ENCODE measurements at regions not wholly inside any gene's neighbourhood (a gene's known extent, or its start where the extent isn't known, plus 50 kb on each side); places are given as distances from the start of the nearest gene placed in this dataset.
"Not testable (repeated sequence)": the region's sequence is repeated elsewhere in the genome, so short reads cannot be mapped to it uniquely, and the experiment has no call there.

DNA sequence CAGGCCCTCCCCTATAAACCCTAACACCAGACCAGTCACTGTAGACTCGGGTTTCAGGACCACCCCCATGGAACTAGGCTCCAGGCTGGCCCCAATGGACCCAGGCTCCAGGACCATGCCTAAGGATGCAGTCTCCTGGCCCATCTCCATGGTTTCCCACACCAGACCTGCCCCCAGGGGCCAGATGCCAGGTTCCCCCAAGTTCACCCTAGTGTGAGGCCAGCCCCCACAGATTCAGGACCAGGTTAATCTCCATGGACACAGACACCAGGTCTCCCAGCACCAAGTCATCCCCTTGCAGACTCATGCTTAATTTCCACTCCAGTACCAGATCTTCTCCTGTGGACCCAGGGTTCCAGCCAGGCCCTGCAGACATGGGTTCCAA is 103.8 kb upstream of the LANCL2 start:
- H3K4me3 Mint-ChIP-seq, result no peak overlapping the region
- H3K4me1 Mint-ChIP-seq (ENCODE audit: low read depth), result no peaks in the 10 kb centered on the region
- H3K9me3 Mint-ChIP-seq, result no peaks in the 10 kb centered on the region

DNA sequence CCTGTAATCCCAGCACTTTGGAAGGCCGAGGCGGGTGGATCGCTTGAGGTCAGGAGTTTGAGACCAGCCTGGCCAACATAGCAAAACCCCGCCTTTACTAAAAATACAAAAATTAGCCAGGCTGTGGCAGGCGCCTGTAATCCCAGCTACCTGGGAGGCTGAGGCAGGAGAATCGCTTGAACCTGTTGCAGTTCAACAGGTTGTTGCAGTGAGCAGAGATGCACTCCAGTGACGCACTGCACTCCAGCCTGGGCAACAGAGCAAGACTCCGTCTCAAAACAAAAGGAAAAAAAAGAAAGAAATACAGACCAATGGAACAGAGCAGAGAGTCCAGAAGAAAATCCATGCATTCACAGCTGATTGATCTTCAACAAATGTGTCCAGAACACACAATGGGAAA is 99.8 kb upstream of the LANCL2 start:
- H3K36me3 Mint-ChIP-seq (ENCODE audit: low read depth); H3K4me3 Mint-ChIP-seq; H3K4me1 Mint-ChIP-seq (ENCODE audit: low read depth); H3K9me3 Mint-ChIP-seq; H3K27ac Mint-ChIP-seq: not testable (repeated sequence)
- peaks cover 44% of the 10 kb centered on the region for H3K27me3 Mint-ChIP-seq (ENCODE audit: low read depth)

More for the DNA sequence above, 103.8 kb upstream of the LANCL2 start:
- H3K36me3 Mint-ChIP-seq (ENCODE audit: low read depth), result no peaks in the 10 kb centered on the region
- H3K27ac Mint-ChIP-seq, result no peak overlapping the region
- H3K27me3 Mint-ChIP-seq (ENCODE audit: low read depth), result peaks cover 50% of the 10 kb centered on the region

DNA sequence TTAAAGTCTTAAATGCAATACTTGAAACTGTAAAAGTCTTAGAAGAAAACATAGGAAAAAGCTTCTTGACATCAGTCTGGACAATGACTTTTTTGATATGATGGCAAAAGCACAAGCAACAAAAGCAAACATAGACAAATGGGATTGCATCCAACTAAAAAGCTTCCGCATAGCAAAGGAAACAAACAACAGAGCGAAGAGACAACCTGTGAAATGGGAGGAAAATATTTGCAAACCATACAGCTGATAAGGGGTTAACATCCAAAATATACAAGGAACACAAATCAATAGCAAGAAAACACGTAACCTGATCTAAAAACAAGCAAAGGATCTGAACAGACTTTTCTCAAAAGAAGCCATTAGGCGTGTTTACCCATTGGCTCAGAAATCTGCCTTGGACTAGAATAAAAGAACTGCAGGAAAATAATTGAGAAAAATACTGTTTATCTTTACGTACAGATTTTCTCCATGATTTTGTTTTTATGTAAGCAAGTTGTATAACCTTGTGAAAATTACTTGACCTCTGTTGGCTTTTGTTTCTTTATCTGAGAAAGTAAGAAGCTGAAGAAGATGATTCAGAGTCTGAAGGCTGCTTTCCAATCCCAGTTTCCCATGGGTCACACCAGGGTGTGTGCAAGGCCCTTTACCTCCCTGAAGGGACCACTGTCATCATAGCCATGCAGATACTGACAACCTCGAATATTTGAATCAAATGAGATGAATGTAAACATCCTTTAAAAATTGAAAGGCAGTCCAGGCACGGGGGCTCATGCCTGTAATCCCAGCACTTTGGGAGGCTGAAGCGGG is 99.1 kb upstream of the LANCL2 start:
- Mint-ChIP-seq H3K4me1 (ENCODE audit: low read depth) (no peaks in the 10 kb centered on the region), H3K27me3 (ENCODE audit: low read depth) (peaks cover 44% of the 10 kb centered on the region), H3K9me3 (no peaks in the 10 kb centered on the region), H3K27ac (no peak overlapping the region), H3K4me3 (no peak overlapping the region), H3K36me3 (ENCODE audit: low read depth) (no peaks in the 10 kb centered on the region)

GRCh38 chr7:55271069-55271626 is 94.0 kb upstream of the LANCL2 start:
- no peak overlapping the region for H3K4me3 Mint-ChIP-seq
- no peak overlapping the region for H3K27ac Mint-ChIP-seq
- H3K27me3 Mint-ChIP-seq (ENCODE audit: low read depth), result peaks cover 15% of the 10 kb centered on the region
- H3K4me1 Mint-ChIP-seq (ENCODE audit: low read depth), result no peaks in the 10 kb centered on the region
- H3K36me3 Mint-ChIP-seq (ENCODE audit: low read depth), result no peaks in the 10 kb centered on the region
- H3K9me3 Mint-ChIP-seq, result no peaks in the 10 kb centered on the region

GRCh38 chr7:55271661-55272060 is 93.5 kb upstream of the LANCL2 start:
- Mint-ChIP-seq H3K36me3 (ENCODE audit: low read depth) (no peaks in the 10 kb centered on the region), H3K27ac (no peak overlapping the region), H3K27me3 (ENCODE audit: low read depth) (peaks cover 15% of the 10 kb centered on the region), H3K4me3 (no peak overlapping the region), H3K4me1 (ENCODE audit: low read depth) (no peaks in the 10 kb centered on the region), H3K9me3 (no peaks in the 10 kb centered on the region)

- Mint-ChIP-seq H3K36me3 (ENCODE audit: low read depth) (no peaks in the 10 kb centered on the region), H3K4me3 (no peak overlapping the region), H3K9me3 (no peaks in the 10 kb centered on the region), H3K27me3 (ENCODE audit: low read depth) (peaks cover 11% of the 10 kb centered on the region), H3K4me1 (ENCODE audit: low read depth) (no peaks in the 10 kb centered on the region), H3K27ac (no peak overlapping the region)
Measured at GRCh38 chr7:55272328-55272727, 92.8 kb upstream of the LANCL2 start.

- Mint-ChIP-seq H3K27me3 (ENCODE audit: low read depth) (peaks cover 10% of the 10 kb centered on the region), H3K36me3 (ENCODE audit: low read depth) (no peaks in the 10 kb centered on the region), H3K4me3 (no peak overlapping the region), H3K9me3 (no peaks in the 10 kb centered on the region), H3K27ac (no peak overlapping the region), H3K4me1 (ENCODE audit: low read depth) (no peaks in the 10 kb centered on the region)
Measured at GRCh38 chr7:55273186-55273980, 91.8 kb upstream of the LANCL2 start.

DNA sequence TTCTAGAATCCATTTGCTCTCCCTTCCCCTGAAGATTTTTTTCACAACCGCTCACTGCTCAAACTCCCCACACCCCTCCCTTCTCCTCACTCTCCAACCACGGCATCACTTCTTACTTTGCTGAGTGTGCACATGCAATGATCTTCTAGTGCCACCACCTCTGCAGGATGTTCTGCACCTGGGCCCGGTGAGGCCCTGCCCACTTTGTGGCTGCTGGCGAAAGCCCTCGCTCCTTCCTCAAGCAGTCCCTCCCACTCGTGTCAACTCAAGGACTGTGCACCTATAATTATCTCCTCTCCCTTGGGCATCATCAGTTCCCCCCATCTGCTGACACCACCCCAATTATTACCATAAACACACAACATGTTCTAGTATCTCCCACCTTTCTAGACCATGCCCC is 91.0 kb upstream of the LANCL2 start:
- no peak overlapping the region for H3K27ac Mint-ChIP-seq
- no peaks in the 10 kb centered on the region for H3K36me3 Mint-ChIP-seq (ENCODE audit: low read depth)
- peaks cover 10% of the 10 kb centered on the region for H3K27me3 Mint-ChIP-seq (ENCODE audit: low read depth)

DNA sequence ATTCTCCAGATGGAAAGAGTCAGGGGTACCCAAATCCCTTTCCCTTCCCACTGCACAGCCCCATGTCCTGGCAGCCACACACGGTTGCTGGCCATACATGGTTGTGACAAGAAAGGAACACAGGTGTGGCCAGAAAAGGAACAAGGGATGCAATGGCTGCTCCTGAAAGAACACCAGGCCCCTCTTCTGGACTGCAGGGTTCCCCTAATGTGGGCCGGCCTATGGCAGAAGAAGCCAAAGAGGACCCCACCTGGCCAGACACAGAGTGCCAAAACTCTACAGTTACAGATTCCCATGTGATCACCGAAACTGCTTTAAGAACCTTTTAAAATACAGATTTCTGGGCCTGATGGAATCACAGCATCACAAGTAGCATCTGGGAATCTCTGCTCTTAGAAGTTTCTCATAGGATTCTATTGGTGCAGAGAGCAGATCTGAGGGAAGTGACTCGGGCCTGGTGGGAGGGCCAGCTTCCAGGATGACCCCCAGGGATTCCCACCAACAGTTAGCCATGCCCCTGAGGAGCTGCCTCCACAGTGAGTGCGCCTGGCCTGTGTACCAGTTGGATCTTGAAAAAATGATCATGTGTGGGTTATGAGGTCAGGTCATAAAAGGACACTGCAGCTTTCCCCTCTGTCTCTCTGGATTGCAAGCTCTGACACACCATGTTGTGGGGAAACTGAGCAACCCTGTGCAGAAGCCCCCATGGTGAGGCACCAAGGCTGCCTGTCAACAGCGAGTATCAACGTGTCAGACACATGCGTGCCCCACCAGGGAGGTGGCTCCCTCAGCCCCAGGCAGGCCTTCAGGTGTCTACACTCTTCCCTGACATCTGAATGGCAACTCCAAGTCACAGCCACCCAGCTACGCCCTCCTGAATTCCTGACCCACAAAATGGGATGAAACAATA is 89.6 kb upstream of the LANCL2 start:
- H3K36me3 Mint-ChIP-seq (ENCODE audit: low read depth), result no peaks in the 10 kb centered on the region
- no peak overlapping the region for H3K4me3 Mint-ChIP-seq
- no peak overlapping the region for H3K27ac Mint-ChIP-seq
- H3K4me1 Mint-ChIP-seq (ENCODE audit: low read depth), result peaks cover 2% of the 10 kb centered on the region
- peaks cover 13% of the 10 kb centered on the region for H3K27me3 Mint-ChIP-seq (ENCODE audit: low read depth)
- no peaks in the 10 kb centered on the region for H3K9me3 Mint-ChIP-seq

More for the DNA sequence above, 91.0 kb upstream of the LANCL2 start:
- Mint-ChIP-seq H3K4me3 (no peak overlapping the region), H3K4me1 (ENCODE audit: low read depth) (no peaks in the 10 kb centered on the region), H3K9me3 (no peaks in the 10 kb centered on the region)

- H3K4me1 Mint-ChIP-seq (ENCODE audit: low read depth), result peaks cover 2% of the 10 kb centered on the region
- no peak overlapping the region for H3K4me3 Mint-ChIP-seq
- H3K9me3 Mint-ChIP-seq, result no peaks in the 10 kb centered on the region
- no peaks in the 10 kb centered on the region for H3K36me3 Mint-ChIP-seq (ENCODE audit: low read depth)
- H3K27me3 Mint-ChIP-seq (ENCODE audit: low read depth), result peaks cover 13% of the 10 kb centered on the region
- H3K27ac Mint-ChIP-seq, result no peak overlapping the region
Measured at GRCh38 chr7:55276572-55277295, 88.4 kb upstream of the LANCL2 start.

DNA sequence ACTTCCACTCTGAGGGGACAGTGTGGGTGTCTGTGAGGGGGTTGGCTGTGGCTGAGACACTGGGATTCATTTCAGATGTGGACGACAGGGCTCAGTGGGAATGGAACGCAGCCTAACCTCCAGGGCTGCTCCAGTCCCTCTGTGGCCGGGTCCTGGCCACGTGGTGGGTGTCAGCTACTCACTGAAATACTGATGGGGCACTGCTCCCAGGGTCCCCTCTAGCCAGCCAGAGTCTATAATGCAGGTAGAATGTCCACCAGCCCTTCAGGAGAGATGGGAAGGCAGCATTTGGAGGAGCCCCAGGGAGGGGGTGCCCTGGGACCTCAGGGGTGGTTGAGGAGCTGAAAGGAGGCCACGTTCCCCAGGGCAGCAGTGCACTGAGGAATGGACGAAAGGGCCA is 87.2 kb upstream of the LANCL2 start:
- H3K27me3 Mint-ChIP-seq (ENCODE audit: low read depth), result peaks cover 13% of the 10 kb centered on the region
- H3K36me3 Mint-ChIP-seq (ENCODE audit: low read depth), result no peaks in the 10 kb centered on the region
- no peak overlapping the region for H3K4me3 Mint-ChIP-seq
- H3K9me3 Mint-ChIP-seq, result no peaks in the 10 kb centered on the region
- peaks cover 2% of the 10 kb centered on the region for H3K4me1 Mint-ChIP-seq (ENCODE audit: low read depth)
- no peak overlapping the region for H3K27ac Mint-ChIP-seq

DNA sequence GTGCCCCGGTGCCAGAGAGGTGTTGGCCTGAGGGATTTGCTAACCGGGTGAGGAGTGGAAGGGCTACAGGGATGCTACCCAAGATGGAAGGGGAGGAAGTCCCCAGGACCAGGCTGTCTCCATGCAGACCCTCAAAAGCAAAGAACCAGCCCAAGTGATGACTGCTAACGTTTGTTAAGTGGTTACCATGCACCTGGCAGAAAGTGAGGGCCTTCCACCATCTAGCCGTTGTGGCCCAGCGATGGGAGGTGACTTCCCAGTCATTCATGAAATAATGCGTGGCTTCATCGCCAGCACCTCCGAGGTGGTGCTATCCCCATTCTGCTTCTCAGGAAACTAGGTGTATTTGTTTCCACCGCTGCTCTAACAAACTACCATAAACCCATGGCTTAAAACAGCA is 86.8 kb upstream of the LANCL2 start:
- no peaks in the 10 kb centered on the region for H3K9me3 Mint-ChIP-seq
- peaks cover 2% of the 10 kb centered on the region for H3K4me1 Mint-ChIP-seq (ENCODE audit: low read depth)
- H3K27me3 Mint-ChIP-seq (ENCODE audit: low read depth), result peaks cover 13% of the 10 kb centered on the region
- no peak overlapping the region for H3K27ac Mint-ChIP-seq
- no peaks in the 10 kb centered on the region for H3K36me3 Mint-ChIP-seq (ENCODE audit: low read depth)
- no peak overlapping the region for H3K4me3 Mint-ChIP-seq

- Mint-ChIP-seq H3K9me3 (no peaks in the 10 kb centered on the region), H3K4me3 (no peak overlapping the region), H3K27me3 (ENCODE audit: low read depth) (peaks cover 13% of the 10 kb centered on the region), H3K27ac (no peak overlapping the region), H3K4me1 (ENCODE audit: low read depth) (peaks cover 2% of the 10 kb centered on the region), H3K36me3 (ENCODE audit: low read depth) (no peaks in the 10 kb centered on the region)
Measured at GRCh38 chr7:55279080-55279845, 85.9 kb upstream of the LANCL2 start.
